DOHH2 (cell line): ENCODE measurements at regions not wholly inside any gene's neighbourhood (a gene's known extent, or its start where the extent isn't known, plus 50 kb on each side); places are given as distances from the start of the nearest gene placed in this dataset.

Experiments used
- H3F3A ChIP-seq: fragments of 200-600 bp; sonication (generic), shearing (Covaris generic); 2 replicates; pipeline ENCODE4 v1.6.0; 2016; ENCODE audit warnings: antibody characterized with exemption, mild to moderate bottlenecking; ENCODE audit not compliant: control insufficient read depth, insufficient read depth
- H3K27ac ChIP-seq: fragments of 200-600 bp; sonication (generic); 2 replicates; pipeline ENCODE4 v1.5.1; 2014; ENCODE audit warnings: low read depth, mild to moderate bottlenecking, low read length, moderate library complexity
- H3K27me3 ChIP-seq: fragments of 200-600 bp; sonication (generic); 2 replicates; pipeline ENCODE4 v1.6.1; 2014; ENCODE audit warnings: mild to moderate bottlenecking, low read length, mixed read lengths; ENCODE audit not compliant: control insufficient read depth
- H3K36me3 ChIP-seq: fragments of 200-600 bp; sonication (generic); 2 replicates; pipeline ENCODE4 v1.6.1; 2014; ENCODE audit warnings: mild to moderate bottlenecking, low read length, moderate library complexity, mixed read lengths; ENCODE audit not compliant: control insufficient read depth
- H3K4me1 ChIP-seq: fragments of 200-600 bp; sonication (generic); 2 replicates; pipeline ENCODE4 v1.6.1; 2014; ENCODE audit warnings: mild to moderate bottlenecking, low read length, mixed read lengths; ENCODE audit not compliant: control insufficient read depth
- H3K4me2 ChIP-seq: fragments of 200-600 bp; sonication (generic); 2 replicates; pipeline ENCODE4 v1.6.0; 2014; ENCODE audit warnings: mild to moderate bottlenecking, low read length, moderate library complexity
- H3K4me3 ChIP-seq: fragments of 200-600 bp; sonication (generic); 2 replicates; pipeline ENCODE4 v1.5.1; 2014; ENCODE audit warnings: mild to moderate bottlenecking, low read length, mixed read lengths
- H3K79me2 ChIP-seq: fragments of 200-600 bp; sonication (generic); 2 replicates; pipeline ENCODE4 v1.6.1; 2014; ENCODE audit warnings: mild to moderate bottlenecking, low read length, mixed read lengths; ENCODE audit not compliant: control insufficient read depth
- H3K9me2 ChIP-seq: fragments of 200-600 bp; sonication (generic); replicated peaks from 2 replicates; pipeline ENCODE4 v1.6.1; 2014; ENCODE audit warnings: mild to moderate bottlenecking, low read length, mixed read lengths; ENCODE audit not compliant: control insufficient read depth
- H3K9me3 ChIP-seq: fragments of 200-600 bp; sonication (generic); 2 replicates; pipeline ENCODE4 v1.6.1; 2014; ENCODE audit warnings: antibody characterized with exemption, low read length, mixed read lengths; ENCODE audit not compliant: control insufficient read depth, insufficient read depth
- H4K20me1 ChIP-seq: fragments of 200-600 bp; sonication (generic); 2 replicates; pipeline ENCODE4 v1.6.0; 2014; ENCODE audit warnings: low read depth, mild to moderate bottlenecking, antibody characterized with exemption, low read length, moderate library complexity; ENCODE audit not compliant: control insufficient read depth, insufficient read depth
- CTCF ChIP-seq: fragments of 200-600 bp; sonication (generic); IDR thresholded peaks from one replicate; pipeline ENCODE4 v1.5.1; 2014; ENCODE audit warnings: antibody characterized with exemption, mild to moderate bottlenecking, low read depth, low read length; ENCODE audit not compliant: poor library complexity, severe bottlenecking
- EZH2phosphoT487 ChIP-seq: fragments of 200-600 bp; sonication (generic); IDR thresholded peaks from 2 replicates; pipeline ENCODE4 v1.6.1; 2017; ENCODE audit warnings: borderline replicate concordance, mild to moderate bottlenecking, antibody characterized with exemption, low read length, moderate library complexity, mixed read lengths

- Histone ChIP-seq H3F3A (no peaks in the 10 kb centered on the region), H3K79me2 (no peaks in the 10 kb centered on the region), H3K36me3 (no peaks in the 10 kb centered on the region), H4K20me1 (no peaks in the 10 kb centered on the region), H3K4me2 (no peak overlapping the region), H3K4me3 (no peak overlapping the region), H3K9me3 (no peaks in the 10 kb centered on the region), H3K4me1 (peaks cover 9% of the 10 kb centered on the region), H3K27ac (no peak overlapping the region), H3K9me2 (no peaks in the 10 kb centered on the region), H3K27me3 (peaks cover 7% of the 10 kb centered on the region)
- TF ChIP-seq CTCF (no peak), EZH2phosphoT487 (no peak)
Measured at GRCh38 chr2:48107326-48107925, 201.1 kb upstream of the FBXO11 start.

GRCh38 chr2:48108455-48108854 lies 202.2 kb upstream of the FBXO11 start:
- Histone ChIP-seq H3F3A (no peaks in the 10 kb centered on the region), H3K79me2 (no peaks in the 10 kb centered on the region), H3K9me2 (no peaks in the 10 kb centered on the region), H3K4me1 (peaks cover 9% of the 10 kb centered on the region), H4K20me1 (no peaks in the 10 kb centered on the region), H3K36me3 (no peaks in the 10 kb centered on the region), H3K27me3 (peaks cover 7% of the 10 kb centered on the region), H3K27ac (no peak overlapping the region), H3K9me3 (no peaks in the 10 kb centered on the region), H3K4me3 (no peak overlapping the region), H3K4me2 (no peak overlapping the region)
- TF ChIP-seq EZH2phosphoT487 (no peak), CTCF (no peak)

- H3K36me3 ChIP-seq = no peaks in the 10 kb centered on the region
- no peaks in the 10 kb centered on the region for H3K9me2 ChIP-seq
- no peaks in the 10 kb centered on the region for H3K79me2 ChIP-seq
- H3K27me3 ChIP-seq = peaks cover 5% of the 10 kb centered on the region
- H3K9me3 ChIP-seq = no peaks in the 10 kb centered on the region
- H3K4me2 ChIP-seq = no peak overlapping the region
- no peak overlapping the region for H3K4me3 ChIP-seq
- H3K4me1 ChIP-seq = peaks cover 9% of the 10 kb centered on the region
- no peak overlapping the region for H3K27ac ChIP-seq
- no peaks in the 10 kb centered on the region for H4K20me1 ChIP-seq
- TF ChIP-seq EZH2phosphoT487 (no peak), CTCF (no peak)
- no peaks in the 10 kb centered on the region for H3F3A ChIP-seq
Measured at GRCh38 chr2:48109491-48110204, 203.3 kb upstream of the FBXO11 start.
